ENCODE measurements at regions not wholly inside any gene's neighbourhood (a gene's known extent, or its start where the extent isn't known, plus 50 kb on each side); places are given as distances from the start of the nearest gene placed in this dataset.

GRCh38 chr10:4051641-4052151 is 266.7 kb upstream of the KLF6 start:
- WGBS, 2 donors = 60 to 66% methylated on average over 9 of the region's 9 CpGs
- FAIRE-seq = no peak
- no peak for DNase-seq
- no peaks in the 10 kb centered on the region for H3K36me3 ChIP-seq
- peak overlapping the region in 2 of 4 donors; percentile 3 to 17 for H3K4me3 ChIP-seq
- TF ChIP-seq CTCF (IDR thresholded peaks at IDR 0.05) = no peak
- H3K27me3 ChIP-seq = no peaks in the 10 kb centered on the region
- intact Hi-C loops (cut with DNase I) = no loop called here
- no peaks in the 10 kb centered on the region for H3K4me1 ChIP-seq
- H3K9me3 ChIP-seq = no peaks in the 10 kb centered on the region
- peak in 2 of 4 donors; percentile 18 to 24 for ATAC-seq
- peak overlapping the region in 2 of 4 donors; percentile 48 to 49 for H3K27ac ChIP-seq

GRCh38 chr10:4051011-4051640 is 266.1 kb upstream of the KLF6 start:
- H3K9me3 ChIP-seq = no peaks in the 10 kb centered on the region
- FAIRE-seq (peak; percentile 45), ATAC-seq (peak; percentile 35 to 82 (median 74)), DNase-seq (no peak)
- WGBS, 2 donors = 34 to 43% methylated on average over 8 of the region's 8 CpGs
- H3K36me3 ChIP-seq = no peaks in the 10 kb centered on the region
- peak overlapping the region in 3 of 4 donors; percentile 34 to 49 (median 48) for H3K27ac ChIP-seq
- peak overlapping the region in 2 of 4 donors; percentile 3 to 17 for H3K4me3 ChIP-seq
- no peak for TF ChIP-seq CTCF (IDR thresholded peaks at IDR 0.05)
- intact Hi-C loops (cut with DNase I) = no loop called here
- no peaks in the 10 kb centered on the region for H3K4me1 ChIP-seq
- H3K27me3 ChIP-seq = no peaks in the 10 kb centered on the region

- FAIRE-seq = no peak
Measured at GRCh38 chr10:4050061-4050460, 265.1 kb upstream of the KLF6 start.

GRCh38 chr10:4049348-4049747 is 264.3 kb upstream of the KLF6 start:
- intact Hi-C loops (cut with DNase I) = no loop called here
- no peak for FAIRE-seq
- no peak overlapping the region for H3K4me3 ChIP-seq
- 71 to 86% methylated on average over 6 of the region's 6 CpGs for WGBS, 2 donors
- DNase-seq = no peak
- no peaks in the 10 kb centered on the region for H3K9me3 ChIP-seq
- no peak for ATAC-seq
- no peak for TF ChIP-seq CTCF (IDR thresholded peaks at IDR 0.05)
- H3K36me3 ChIP-seq = no peaks in the 10 kb centered on the region
- no peak overlapping the region for H3K27ac ChIP-seq
- no peaks in the 10 kb centered on the region for H3K4me1 ChIP-seq
- H3K27me3 ChIP-seq = no peaks in the 10 kb centered on the region

More at GRCh38 chr10:4050061-4050460, 265.1 kb upstream of the KLF6 start:
- Histone ChIP-seq H3K36me3 (no peaks in the 10 kb centered on the region), H3K27me3 (no peaks in the 10 kb centered on the region), H3K9me3 (no peaks in the 10 kb centered on the region), H3K27ac (no peak overlapping the region), H3K4me1 (no peaks in the 10 kb centered on the region), H3K4me3 (no peak overlapping the region)
- ATAC-seq (no peak), DNase-seq (no peak)
- intact Hi-C loops (cut with DNase I) = no loop called here
- WGBS, 2 donors = 65 to 87% methylated on average over 4 of the region's 4 CpGs
- TF ChIP-seq CTCF (IDR thresholded peaks at IDR 0.05) = no peak

GRCh38 chr10:4048236-4048864 is 263.3 kb upstream of the KLF6 start:
- H3K4me1 ChIP-seq = no peaks in the 10 kb centered on the region
- ATAC-seq (no peak), DNase-seq (no peak), FAIRE-seq (no peak)
- WGBS, 2 donors = 56 to 74% methylated on average over 1 to 2 of the region's 2 CpGs
- H3K27me3 ChIP-seq = no peaks in the 10 kb centered on the region
- no peak overlapping the region for H3K27ac ChIP-seq
- TF ChIP-seq CTCF (IDR thresholded peaks at IDR 0.05) = no peak
- H3K4me3 ChIP-seq = no peak overlapping the region
- no peaks in the 10 kb centered on the region for H3K36me3 ChIP-seq
- H3K9me3 ChIP-seq = no peaks in the 10 kb centered on the region
- intact Hi-C loops (cut with DNase I) = no loop called here

Data from pancreas (tissue), 10 donors.